IPS-NIHi11 (cell line): ENCODE measurements at regions not wholly inside any gene's neighbourhood (a gene's known extent, or its start where the extent isn't known, plus 50 kb on each side); places are given as distances from the start of the nearest gene placed in this dataset.

Experiments
- DNase-seq: peaks from one replicate; pipeline ENCODE4 v3.0.0; 2012; ENCODE audit warnings: mixed read lengths, low spot score

GRCh38 chr11:2083411-2083810 is 55.8 kb downstream of the IGF2 start:
- DNase-seq, result no peak

GRCh38 chr11:2077061-2077802 is 62.0 kb downstream of the IGF2 start:
- DNase-seq, result no peak

- no peak for DNase-seq
These were observed 62.7 kb downstream of the IGF2 start for GRCh38 chr11:2076441-2076840.

DNA sequence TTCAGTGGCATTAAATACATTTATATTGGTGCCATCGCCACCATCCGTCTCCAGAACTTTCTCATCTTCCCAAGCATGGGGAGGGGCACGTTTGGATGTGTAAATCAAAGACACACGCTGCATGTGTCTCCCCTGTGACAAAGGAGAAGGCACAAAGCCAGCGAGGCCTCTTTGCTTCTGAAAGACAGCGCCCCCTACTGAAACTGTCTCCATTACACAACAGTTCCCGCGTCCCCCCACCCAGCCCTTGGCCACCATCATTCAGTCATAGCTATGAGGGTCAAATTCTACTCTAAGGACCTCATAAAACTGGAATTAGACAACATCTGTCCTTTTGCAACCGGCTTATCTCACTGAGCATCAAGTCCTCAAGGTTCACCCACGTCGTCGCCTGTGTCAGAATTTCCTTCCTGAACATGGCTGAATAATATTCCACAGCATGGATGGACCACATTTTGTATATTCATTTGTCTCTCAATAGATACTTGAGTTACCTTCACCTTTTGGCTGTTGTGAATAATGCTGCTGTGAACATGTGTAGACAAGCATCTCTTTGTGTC is 64.8 kb downstream of the IGF2 start:
- peak; percentile 82 for DNase-seq

- DNase-seq, result no peak
These were observed 66.5 kb downstream of the IGF2 start for GRCh38 chr11:2072551-2073261.

DNA sequence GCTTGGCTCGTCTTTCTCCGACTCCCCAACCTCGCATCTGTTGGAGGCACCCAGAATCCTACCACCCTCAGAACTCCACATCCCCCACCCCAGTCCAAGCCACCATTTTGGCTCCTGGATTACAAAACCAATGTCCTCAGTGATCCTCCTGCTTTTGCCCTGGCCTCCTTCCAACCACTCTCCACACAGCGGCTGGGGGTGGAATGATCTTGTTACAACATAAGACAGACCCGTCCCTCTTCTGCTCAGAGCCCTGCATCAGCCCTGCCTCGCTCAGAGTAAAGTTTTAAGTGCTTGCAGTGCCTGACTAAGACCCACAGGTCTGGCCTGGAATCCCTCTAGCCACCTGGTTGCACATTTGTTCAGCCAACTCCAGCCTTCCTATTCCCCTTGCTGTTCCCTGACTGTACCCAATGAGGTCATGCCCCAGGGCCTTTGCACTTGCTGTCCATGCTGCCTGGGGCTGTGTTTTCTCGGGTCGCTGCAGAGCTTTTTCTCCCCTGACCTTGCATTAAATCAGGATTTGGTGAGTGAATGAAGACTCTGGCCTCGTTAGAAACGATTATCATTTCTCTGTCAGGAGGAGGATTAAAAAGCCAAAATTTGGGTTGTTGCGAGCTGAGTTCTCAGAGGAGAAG is 67.3 kb downstream of the IGF2 start:
- DNase-seq, result no peak
